Neural progenitor cell (in vitro differentiated cells): ENCODE measurements at regions not wholly inside any gene's neighbourhood (a gene's known extent, or its start where the extent isn't known, plus 50 kb on each side); places are given as distances from the start of the nearest gene placed in this dataset.

ENCODE experiments used
- DNase-seq: peaks from one replicate; pipeline ENCODE4 v3.0.0-alpha.2; 2016; ENCODE audit warnings: low spot score
- H2AFZ ChIP-seq: fragments of 200-600 bp; sonication (generic); replicated peaks from 2 replicates; pipeline ENCODE4 v1.6.1; 2016; ENCODE audit warnings: antibody characterized with exemption
- H3F3A ChIP-seq: fragments of 200-600 bp; sonication (generic); 2 replicates; pipeline ENCODE4 v1.6.1; 2016; ENCODE audit warnings: antibody characterized with exemption, low read depth
- H3K27ac ChIP-seq: fragments of 200-600 bp; sonication (generic); 2 replicates; pipeline ENCODE4 v1.5.1; 2016; ENCODE audit warnings: mild to moderate bottlenecking
- H3K27me3 ChIP-seq: fragments of 200-600 bp; sonication (generic); 2 replicates; pipeline ENCODE4 v1.6.1; 2016; ENCODE audit warnings: mild to moderate bottlenecking, moderate library complexity
- H3K36me3 ChIP-seq: fragments of 200-600 bp; sonication (generic); 2 replicates; pipeline ENCODE4 v1.5.1; 2016
- H3K4me1 ChIP-seq: fragments of 200-600 bp; sonication (generic); 2 replicates; pipeline ENCODE4 v1.6.1; 2016; ENCODE audit warnings: mixed run types
- H3K4me2 ChIP-seq: fragments of 200-600 bp; sonication (generic); 2 replicates; pipeline ENCODE4 v1.6.1; 2016
- H3K4me3 ChIP-seq: fragments of 200-600 bp; sonication (generic); 2 replicates; pipeline ENCODE4 v1.5.1; 2016
- H3K79me2 ChIP-seq: fragments of 200-600 bp; sonication (generic); 2 replicates; pipeline ENCODE4 v1.6.1; 2016; ENCODE audit warnings: low read depth
- H3K9ac ChIP-seq: fragments of 200-600 bp; sonication (generic); 2 replicates; pipeline ENCODE4 v1.6.1; 2016
- H3K9me3 ChIP-seq: fragments of 200-600 bp; sonication (generic); 2 replicates; pipeline ENCODE4 v1.5.1; 2016; ENCODE audit warnings: low read depth
- H4K20me1 ChIP-seq: fragments of 200-600 bp; sonication (generic); 2 replicates; pipeline ENCODE4 v1.6.1; 2016; ENCODE audit warnings: low read depth
- H3K27ac Mint-ChIP-seq: 3 replicates; pipeline ENCODE4 v1.8.0; 2021; ENCODE audit warnings: mixed read lengths
- H3K27me3 Mint-ChIP-seq: 2 replicates; pipeline ENCODE4 v1.8.0; 2022; ENCODE audit warnings: low read depth, mild to moderate bottlenecking, inconsistent platforms, moderate library complexity, mixed read lengths; ENCODE audit not compliant: insufficient read depth
- H3K36me3 Mint-ChIP-seq: 3 replicates; pipeline ENCODE4 v1.8.0; 2021; ENCODE audit warnings: mixed read lengths
- H3K4me1 Mint-ChIP-seq: 3 replicates; pipeline ENCODE4 v1.8.0; 2021; ENCODE audit warnings: mixed read lengths
- H3K4me3 Mint-ChIP-seq: 3 replicates; pipeline ENCODE4 v1.8.0; 2021; ENCODE audit warnings: mild to moderate bottlenecking, moderate library complexity, mixed read lengths
- H3K9me3 Mint-ChIP-seq: 3 replicates; pipeline ENCODE4 v1.8.0; 2020; ENCODE audit warnings: mixed read lengths
- CTCF ChIP-seq: fragments of 200-600 bp; sonication (generic); IDR thresholded peaks from 2 replicates; pipeline ENCODE4 v1.5.1; 2017; ENCODE audit warnings: antibody characterized with exemption, mild to moderate bottlenecking
- EZH2 ChIP-seq: fragments of 200-600 bp; sonication (generic); IDR thresholded peaks from 2 replicates; pipeline ENCODE4 v1.6.1; 2017; ENCODE audit warnings: antibody characterized with exemption, mild to moderate bottlenecking, moderate library complexity
- EZH2phosphoT487 ChIP-seq: fragments of 200-600 bp; sonication (generic); IDR thresholded peaks from 2 replicates; pipeline ENCODE4 v1.6.1; 2017; ENCODE audit warnings: antibody characterized with exemption

GRCh38 chr6:170212956-170213636, 77.8 kb downstream of the DLL1 start:
- TF ChIP-seq CTCF (no peak), EZH2 (no peak), EZH2phosphoT487 (no peak)

GRCh38 chr6:170212051-170212756, 78.7 kb downstream of the DLL1 start:
- H3K36me3 ChIP-seq: no peaks in the 10 kb centered on the region
- peak; percentile 46 for DNase-seq
- H3K36me3 Mint-ChIP-seq: no peaks in the 10 kb centered on the region

More at GRCh38 chr6:170212956-170213636, 77.8 kb downstream of the DLL1 start:
- no peaks in the 10 kb centered on the region for H3K36me3 Mint-ChIP-seq
- peaks cover 5% of the 10 kb centered on the region for H3K27me3 Mint-ChIP-seq
- Histone ChIP-seq H3K9me3 (no peaks in the 10 kb centered on the region), H3K27me3 (no peaks in the 10 kb centered on the region), H3K4me3 (no peak overlapping the region), H3K4me1 (no peaks in the 10 kb centered on the region), H2AFZ (no peak overlapping the region), H3F3A (no peaks in the 10 kb centered on the region), H3K27ac (no peak overlapping the region), H3K4me2 (no peak overlapping the region), H3K9ac (no peak overlapping the region), H4K20me1 (no peaks in the 10 kb centered on the region), H3K79me2 (no peaks in the 10 kb centered on the region), H3K36me3 (no peaks in the 10 kb centered on the region)
- no peak overlapping the region for H3K27ac Mint-ChIP-seq
- H3K4me1 Mint-ChIP-seq: peaks cover 8% of the 10 kb centered on the region
- H3K9me3 Mint-ChIP-seq: peaks cover 8% of the 10 kb centered on the region
- DNase-seq: no peak
- H3K4me3 Mint-ChIP-seq: no peak overlapping the region

DNA sequence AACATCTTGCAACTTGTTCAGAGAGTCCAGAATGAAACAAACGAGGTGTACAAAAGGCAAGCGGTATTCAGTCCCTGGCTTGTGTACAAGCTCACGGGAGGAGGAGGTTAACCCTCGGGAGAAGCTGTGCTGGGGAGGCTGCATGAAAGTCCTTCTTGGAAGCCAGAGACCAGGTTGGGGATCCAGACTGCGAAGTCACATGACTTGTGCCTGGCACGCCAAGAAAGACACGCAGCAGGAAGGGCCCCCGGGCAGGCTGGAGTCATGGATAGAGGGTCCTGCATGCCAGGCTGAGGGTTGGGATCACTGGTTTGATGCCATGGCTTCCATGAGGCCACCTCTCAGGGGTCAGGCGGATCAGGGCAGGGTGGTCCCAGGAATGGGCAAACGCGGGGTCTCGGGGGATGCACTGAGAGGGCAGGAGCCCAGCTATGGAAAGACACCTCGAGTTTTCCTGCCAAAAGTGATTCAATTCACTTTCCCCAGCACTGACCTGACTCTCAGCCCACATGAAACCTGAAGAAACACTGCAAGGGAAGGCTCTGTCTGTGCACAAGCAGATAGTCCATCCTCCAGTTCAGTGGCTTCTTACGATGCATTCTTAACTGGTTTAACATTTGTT, 79.4 kb downstream of the DLL1 start:
- no peaks in the 10 kb centered on the region for H3K36me3 Mint-ChIP-seq
- Histone ChIP-seq H2AFZ (no peak overlapping the region), H3K27ac (no peak overlapping the region), H3K4me1 (peaks cover 3% of the 10 kb centered on the region), H3K4me2 (no peak overlapping the region), H3K9ac (no peak overlapping the region), H3K27me3 (no peaks in the 10 kb centered on the region), H3K4me3 (no peak overlapping the region), H4K20me1 (no peaks in the 10 kb centered on the region), H3F3A (no peaks in the 10 kb centered on the region), H3K36me3 (no peaks in the 10 kb centered on the region), H3K9me3 (no peaks in the 10 kb centered on the region), H3K79me2 (no peaks in the 10 kb centered on the region)
- H3K4me3 Mint-ChIP-seq: no peak overlapping the region
- H3K27ac Mint-ChIP-seq: peak overlapping the region; percentile 57
- H3K27me3 Mint-ChIP-seq: peaks cover 9% of the 10 kb centered on the region
- H3K4me1 Mint-ChIP-seq: peaks cover 16% of the 10 kb centered on the region
- H3K9me3 Mint-ChIP-seq: peaks cover 8% of the 10 kb centered on the region
- TF ChIP-seq CTCF (no peak), EZH2 (no peak), EZH2phosphoT487 (no peak)
- no peak for DNase-seq

More at GRCh38 chr6:170212051-170212756, 78.7 kb downstream of the DLL1 start:
- peaks cover 7% of the 10 kb centered on the region for H3K27me3 Mint-ChIP-seq
- H3K4me2 ChIP-seq: no peak overlapping the region
- peaks cover 3% of the 10 kb centered on the region for H3K4me1 ChIP-seq
- H2AFZ ChIP-seq: no peak overlapping the region
- H3K9ac ChIP-seq: no peak overlapping the region
- no peak overlapping the region for H3K4me3 Mint-ChIP-seq
- no peak overlapping the region for H3K27ac ChIP-seq
- no peaks in the 10 kb centered on the region for H3K9me3 ChIP-seq
- peaks cover 16% of the 10 kb centered on the region for H3K4me1 Mint-ChIP-seq
- no peaks in the 10 kb centered on the region for H3K79me2 ChIP-seq
- TF ChIP-seq CTCF: peak; percentile 22
- no peak for TF ChIP-seq EZH2
- H3K27ac Mint-ChIP-seq: peak overlapping the region; percentile 57
- no peaks in the 10 kb centered on the region for H3K27me3 ChIP-seq
- H4K20me1 ChIP-seq: no peaks in the 10 kb centered on the region
- no peak overlapping the region for H3K4me3 ChIP-seq
- peaks cover 8% of the 10 kb centered on the region for H3K9me3 Mint-ChIP-seq
- no peaks in the 10 kb centered on the region for H3F3A ChIP-seq
